ENCODE measurements at regions not wholly inside any gene's neighbourhood (a gene's known extent, or its start where the extent isn't known, plus 50 kb on each side); places are given as distances from the start of the nearest gene placed in this dataset.

- DNase-seq = no peak
Observed at GRCh38 chr18:10291568-10291981, 162.9 kb upstream of the APCDD1 start.

DNA sequence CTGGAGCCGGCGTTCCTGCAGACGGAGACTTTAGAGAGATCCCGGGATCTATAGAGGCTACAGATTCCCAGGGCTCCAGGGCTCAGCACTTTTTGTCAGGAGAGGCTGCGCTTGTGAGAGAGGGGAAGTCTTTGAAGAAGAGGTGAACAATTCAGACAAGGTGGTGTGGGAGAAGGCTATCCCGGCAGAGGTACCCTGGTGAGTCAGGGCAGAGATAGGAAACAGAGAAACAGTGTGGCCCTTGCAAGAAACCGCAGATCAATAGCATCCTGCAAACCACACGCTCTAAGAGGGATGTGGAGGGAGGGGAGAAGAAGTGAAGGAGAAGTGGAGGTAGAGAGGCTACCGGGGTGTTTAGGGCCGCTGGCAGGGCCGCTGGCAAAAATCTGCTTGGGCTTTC, 160.5 kb upstream of the APCDD1 start:
- DNase-seq = no peak

DNA sequence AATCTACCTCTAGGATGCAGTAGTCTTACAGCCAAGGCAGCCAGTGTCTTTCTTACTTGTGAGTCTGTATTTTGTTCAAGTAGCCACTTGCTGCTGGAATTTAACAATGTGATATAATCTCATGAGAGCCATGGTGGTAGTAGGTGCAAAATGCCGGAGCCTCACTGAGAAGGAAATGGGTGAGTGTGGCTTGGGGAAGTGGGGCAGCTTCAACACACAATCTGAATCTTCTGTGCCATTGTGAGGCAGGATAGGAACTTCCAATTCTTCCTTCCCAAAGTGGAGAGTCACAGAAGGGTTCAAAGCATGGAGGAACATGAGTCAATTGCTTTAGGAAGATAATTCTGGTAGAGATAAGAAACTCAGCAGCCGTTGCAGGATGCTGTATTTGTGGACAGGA, 158.7 kb upstream of the APCDD1 start:
- DNase-seq = no peak

GRCh38 chr18:10296491-10296890, 157.9 kb upstream of the APCDD1 start:
- no peak for DNase-seq

GRCh38 chr18:10297086-10297485, 157.3 kb upstream of the APCDD1 start:
- no peak for DNase-seq

DNA sequence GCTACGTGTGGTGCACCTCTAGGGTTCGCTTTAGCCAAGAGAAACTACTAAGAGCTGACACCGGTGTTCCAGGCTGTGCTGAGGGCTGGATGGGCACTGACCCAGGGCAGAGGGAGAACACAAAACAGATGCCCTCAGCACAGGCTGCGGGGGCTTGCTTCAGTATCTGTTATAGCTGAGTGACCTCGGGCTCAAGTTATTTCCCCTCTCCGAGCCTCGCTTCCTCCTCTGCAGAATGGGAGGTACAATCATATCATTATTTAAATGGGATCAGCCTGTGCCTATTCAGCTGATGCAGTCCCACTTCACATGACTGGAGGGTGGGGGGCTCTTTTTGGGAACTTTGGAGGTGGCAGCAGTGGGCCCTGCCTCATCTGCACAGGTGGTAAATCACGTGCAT, 156.1 kb upstream of the APCDD1 start:
- DNase-seq = no peak

- no peak for DNase-seq
Observed at GRCh38 chr18:10299643-10300042, 154.8 kb upstream of the APCDD1 start.

DNA sequence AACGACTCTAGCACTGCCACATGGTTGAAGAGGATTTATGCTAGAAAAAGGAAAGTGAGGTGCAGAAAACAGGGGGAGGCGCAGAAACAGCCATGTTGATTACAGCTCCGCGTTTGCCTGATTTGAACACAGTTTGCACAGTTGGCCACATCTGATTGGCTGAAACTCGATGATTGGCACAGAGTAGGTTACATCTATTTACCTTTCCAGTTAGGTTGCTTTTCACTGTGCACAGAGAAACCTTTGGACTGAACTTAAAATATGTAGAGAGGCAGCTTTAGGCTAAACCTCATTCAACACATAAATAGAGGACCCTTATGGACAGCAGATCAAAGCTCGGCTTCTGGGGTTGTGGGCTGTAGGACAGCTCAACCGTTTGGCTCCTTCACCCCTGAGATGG, 153.7 kb upstream of the APCDD1 start:
- DNase-seq = no peak

DNA sequence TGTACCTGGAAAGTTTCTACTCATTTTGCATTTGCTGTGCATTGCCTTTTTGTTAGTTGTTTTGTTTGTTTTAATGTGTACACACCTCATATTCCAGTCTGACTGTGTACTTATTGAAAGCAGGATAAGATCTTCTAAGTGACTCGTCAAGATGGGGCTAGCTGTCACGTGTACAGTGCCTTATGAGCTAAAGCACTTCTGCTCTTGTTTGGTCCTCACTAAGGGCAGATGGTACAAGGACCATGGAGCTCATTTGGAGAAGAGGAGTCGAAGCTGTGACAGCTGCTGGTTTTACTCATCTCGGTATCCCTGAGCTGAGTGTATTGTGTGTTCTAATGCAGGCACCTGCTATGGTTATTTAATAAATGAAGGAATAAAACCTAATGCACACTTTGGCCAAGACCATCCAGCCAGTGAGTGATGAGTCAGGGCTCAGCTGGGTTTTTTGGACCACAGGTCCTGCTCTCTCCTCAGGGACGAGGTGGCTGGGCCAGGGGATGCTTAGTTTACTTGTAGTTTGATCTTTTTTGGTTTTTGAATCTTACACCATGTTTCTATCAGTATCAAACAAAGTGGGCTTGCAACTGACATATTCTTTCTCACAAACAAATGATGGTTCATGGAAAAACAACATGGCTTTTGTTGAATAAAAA, 152.5 kb upstream of the APCDD1 start:
- DNase-seq = no peak

DNA sequence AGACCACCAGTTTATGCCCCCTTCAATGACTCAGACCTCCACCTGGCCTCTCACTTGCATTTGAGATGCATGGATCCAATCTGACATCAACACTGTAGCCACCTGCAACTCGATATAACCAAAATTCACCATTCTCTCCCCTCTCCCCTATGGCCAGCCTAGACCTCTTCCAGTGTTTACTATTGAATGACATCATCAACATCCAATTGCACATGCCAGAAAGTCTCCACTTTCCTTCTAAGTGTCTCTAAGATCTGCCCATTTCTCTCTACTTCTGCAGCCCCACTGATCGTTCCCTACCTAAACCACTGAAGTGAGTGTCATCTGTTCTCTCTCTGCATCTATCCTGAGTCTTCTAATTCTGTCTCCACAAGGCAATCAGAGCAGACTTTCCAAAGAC, 151.3 kb upstream of the APCDD1 start:
- DNase-seq = no peak

DNA sequence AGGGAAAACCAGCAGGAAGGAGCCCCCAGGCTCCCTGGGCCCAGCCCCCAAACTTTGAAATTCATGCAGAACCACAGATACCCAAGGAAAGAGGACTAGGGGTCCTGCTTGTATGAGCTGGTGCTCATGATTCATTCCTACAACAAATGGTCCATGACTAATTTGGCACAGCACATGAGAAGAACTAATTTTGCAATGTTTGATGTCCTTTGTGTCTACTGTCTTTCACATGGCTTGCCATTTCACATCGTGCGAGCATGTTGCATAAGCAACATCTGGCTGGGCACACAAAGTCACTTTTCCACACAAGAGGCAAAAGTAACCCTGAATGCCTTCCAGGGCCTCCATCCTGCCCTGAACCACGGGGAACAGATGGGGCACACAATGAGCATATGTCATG, 149.6 kb upstream of the APCDD1 start:
- DNase-seq = no peak

- DNase-seq = no peak
Observed at GRCh38 chr18:10306779-10307178, 147.7 kb upstream of the APCDD1 start.

GRCh38 chr18:10308154-10308553, 146.3 kb upstream of the APCDD1 start:
- DNase-seq = no peak

DNA sequence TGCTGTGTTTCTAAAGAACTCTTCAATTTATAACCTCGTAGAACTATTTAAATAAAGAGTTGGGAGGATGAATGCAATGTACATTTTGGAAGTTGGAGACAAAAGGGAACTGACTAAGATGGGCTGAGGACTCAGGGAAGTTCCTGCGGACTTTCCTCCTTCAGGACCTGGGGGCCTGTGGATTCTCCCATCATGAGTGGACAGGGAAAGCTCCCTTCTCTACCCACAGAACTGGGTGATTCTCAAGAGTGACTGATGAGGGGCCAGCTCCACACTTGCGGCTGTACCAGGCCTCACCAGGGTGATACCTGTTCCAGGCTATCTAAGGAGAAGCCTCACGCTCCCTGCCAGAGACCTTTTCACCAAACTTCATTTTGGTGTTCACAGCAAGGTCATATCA, 143.8 kb upstream of the APCDD1 start:
- DNase-seq = no peak

- no peak for DNase-seq
Observed at GRCh38 chr18:10312326-10313015, 142.0 kb upstream of the APCDD1 start.

DNA sequence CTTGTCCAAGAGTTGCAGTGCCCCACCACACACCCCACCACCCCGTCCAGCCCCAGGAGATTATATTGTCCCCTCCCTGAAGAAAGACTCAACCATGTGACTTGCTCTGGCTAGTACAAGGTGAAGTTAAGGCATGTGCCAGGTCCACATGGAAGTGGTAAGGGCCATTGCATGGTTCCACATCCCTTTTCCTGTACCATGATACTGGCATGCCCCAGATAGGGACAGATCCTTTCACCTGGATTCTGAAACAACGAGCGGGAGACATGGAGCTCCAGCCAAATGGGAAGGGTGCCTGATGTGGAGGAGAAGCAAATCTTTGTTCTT, 141.5 kb upstream of the APCDD1 start:
- DNase-seq = no peak

DNA sequence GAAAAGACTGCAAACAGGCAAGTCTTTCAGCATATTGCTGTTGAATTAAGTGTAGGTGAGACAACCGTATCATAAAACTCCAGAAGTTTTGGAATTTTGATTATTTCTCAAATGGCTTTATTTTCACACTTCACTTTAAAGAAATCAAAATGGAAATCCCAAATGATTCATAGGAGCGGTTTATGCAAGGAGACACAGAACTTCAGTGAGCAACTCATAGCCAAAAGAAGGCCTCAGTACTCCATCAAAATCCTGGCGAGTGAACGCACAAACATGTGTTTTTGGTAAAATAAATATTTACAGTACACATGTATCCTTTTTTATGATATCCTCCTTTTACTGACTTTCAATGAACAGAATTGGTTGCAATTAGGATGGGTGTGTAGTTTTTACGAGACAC, 140.4 kb upstream of the APCDD1 start:
- DNase-seq = no peak

DNA sequence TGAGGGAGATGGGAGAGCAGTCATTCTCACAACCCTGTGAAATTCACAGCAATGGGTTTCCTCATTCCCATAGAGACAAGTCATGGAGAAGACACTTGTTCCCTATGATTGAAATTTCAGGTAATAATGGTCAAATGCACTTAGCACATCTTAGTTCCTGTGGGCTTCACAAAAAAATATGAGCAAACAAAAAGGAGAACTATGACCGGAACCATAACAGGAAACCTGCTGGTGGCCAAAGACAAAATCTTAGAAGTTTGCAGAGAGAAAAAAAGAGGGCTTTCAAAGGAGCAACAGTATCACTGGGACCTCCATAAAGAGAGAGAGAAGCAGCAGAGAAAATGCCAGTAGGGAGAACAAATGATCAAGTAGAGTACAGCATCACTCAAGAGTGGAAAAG, 138.9 kb upstream of the APCDD1 start:
- no peak for DNase-seq

DNA sequence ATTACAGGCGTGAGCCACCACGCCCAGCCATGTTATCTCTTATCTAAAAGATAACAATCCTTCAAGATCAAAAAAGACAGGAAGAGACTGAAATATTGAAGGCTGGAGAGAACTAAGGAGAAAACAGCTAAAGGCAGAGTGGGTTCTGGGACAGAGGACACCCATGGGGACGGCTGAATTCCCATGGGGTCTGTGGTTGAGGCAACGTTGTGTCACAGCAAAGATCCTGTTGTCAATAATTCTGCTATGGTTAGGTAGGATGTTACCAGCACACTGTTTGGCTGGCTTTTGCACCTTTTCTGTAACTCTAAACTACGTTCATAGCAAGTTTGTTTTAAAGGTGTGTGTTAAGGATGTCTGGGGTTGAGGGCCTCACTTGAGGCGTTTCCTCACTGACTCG, 137.7 kb upstream of the APCDD1 start:
- DNase-seq = no peak

DNA sequence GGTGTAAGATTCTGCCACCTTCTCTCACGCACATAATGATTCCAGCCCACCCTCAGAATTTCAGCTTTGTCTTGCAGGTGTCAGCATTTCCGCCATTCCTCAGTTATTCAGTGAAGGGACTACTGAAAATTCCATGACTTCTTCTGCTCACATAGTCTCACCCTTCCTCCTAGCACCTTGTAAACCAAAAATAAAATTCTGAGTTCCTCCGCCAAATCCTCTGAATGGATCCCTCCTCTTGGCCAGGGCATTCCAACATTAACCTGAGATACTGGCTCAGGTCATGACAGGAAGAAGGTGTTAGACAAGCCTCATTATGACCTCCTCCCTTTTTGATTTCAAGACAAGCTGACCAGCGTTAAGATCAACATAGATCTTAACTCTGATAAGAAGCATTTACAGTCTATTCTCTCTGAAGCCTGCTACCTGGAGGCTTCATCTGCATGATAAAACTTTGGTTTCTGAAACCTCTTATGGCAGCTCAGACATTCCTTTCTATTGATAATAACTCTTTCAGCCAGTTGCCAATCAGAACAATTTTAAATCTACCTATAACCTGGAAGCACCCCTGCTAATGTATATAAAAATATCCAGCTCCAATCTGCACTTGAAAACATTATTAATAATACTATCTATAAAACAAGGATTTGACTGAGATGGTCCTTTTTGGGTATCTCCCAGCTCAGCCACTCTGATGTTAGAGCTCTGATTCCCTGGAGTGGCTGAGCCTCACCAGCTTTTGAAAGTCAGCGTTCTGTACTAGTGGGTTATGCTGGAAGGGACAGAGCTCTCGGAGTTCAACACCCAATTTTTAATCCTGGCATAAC, 136.4 kb upstream of the APCDD1 start:
- no peak for DNase-seq

DNA sequence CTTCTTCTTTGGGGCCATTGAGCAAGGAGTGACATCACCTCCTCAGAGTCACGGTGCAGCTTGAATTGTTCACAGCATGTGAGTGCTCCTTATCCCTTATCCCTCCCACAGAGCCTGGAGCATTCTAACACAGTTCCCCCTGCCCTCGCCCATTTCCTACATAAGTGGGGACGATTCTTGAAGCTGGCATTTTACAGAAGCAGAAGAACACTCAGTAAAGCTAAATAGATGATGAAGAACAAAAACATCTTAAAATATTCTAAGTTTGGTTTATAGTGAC, 135.8 kb upstream of the APCDD1 start:
- no peak for DNase-seq

GRCh38 chr18:10319026-10319425, 135.4 kb upstream of the APCDD1 start:
- no peak for DNase-seq

DNA sequence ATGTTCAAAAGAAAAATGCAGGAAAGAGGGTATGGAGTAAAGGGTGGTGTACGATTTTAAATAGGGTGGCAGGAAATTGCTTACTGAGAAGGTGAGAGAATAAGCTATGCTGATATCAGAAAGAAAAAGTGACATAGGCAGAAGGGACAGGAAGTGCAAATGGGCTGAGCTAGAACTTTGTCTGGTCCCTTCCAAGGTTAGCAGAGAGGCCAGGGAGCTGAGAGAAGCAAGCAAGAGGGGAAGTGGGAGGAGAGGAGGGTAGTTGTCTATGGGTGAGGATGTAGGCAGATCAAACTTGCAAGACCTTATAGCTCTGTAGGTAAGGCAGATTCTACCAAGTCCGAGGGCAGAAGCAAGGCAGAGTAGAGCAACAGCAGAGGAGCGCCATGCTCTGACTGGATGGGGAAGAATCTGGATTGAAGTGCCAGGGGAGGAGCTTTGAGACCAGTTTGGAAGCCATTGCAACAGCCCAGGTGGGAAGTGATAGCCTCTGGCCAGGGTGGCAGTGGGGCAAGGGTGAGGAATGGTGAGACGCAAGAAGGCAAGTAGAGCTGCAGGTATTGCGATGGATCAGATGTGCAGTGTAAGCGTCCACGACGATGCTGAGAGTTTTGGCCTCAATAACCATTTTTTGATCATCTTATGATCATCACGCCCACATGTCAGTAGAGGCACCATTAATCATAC, 134.4 kb upstream of the APCDD1 start:
- no peak for DNase-seq

GRCh38 chr18:10320791-10321190, 133.6 kb upstream of the APCDD1 start:
- DNase-seq = no peak

All from CD4-positive, alpha-beta T cell treated with Interleukin-10 for 1 hour (primary cell).